DND-41 (cell line): ENCODE measurements at regions not wholly inside any gene's neighbourhood (a gene's known extent, or its start where the extent isn't known, plus 50 kb on each side); places are given as distances from the start of the nearest gene placed in this dataset.

Experiments used
- CTCF ChIP-seq: IDR thresholded peaks from 2 replicates; pipeline ENCODE4 v1.5.1; 2012; ENCODE audit warnings: borderline replicate concordance, low read length, moderate library complexity, mild to moderate bottlenecking; ENCODE audit not compliant: poor library complexity, severe bottlenecking; ENCODE audit errors: extremely low read depth
- EZH2 ChIP-seq: IDR thresholded peaks from 3 replicates; pipeline ENCODE4 v1.6.1; 2012; ENCODE audit warnings: borderline replicate concordance, low read depth, mild to moderate bottlenecking, moderate library complexity, low read length, inconsistent platforms; ENCODE audit not compliant: severe bottlenecking

- TF ChIP-seq CTCF (no peak), EZH2 (no peak)
Measured at GRCh38 chr17:17414341-17414805, 62.4 kb upstream of the MED9 start.
